Right lobe of liver (tissue), 4 donors: ENCODE measurements at regions not wholly inside any gene's neighbourhood (a gene's known extent, or its start where the extent isn't known, plus 50 kb on each side); places are given as distances from the start of the nearest gene placed in this dataset.
"Not testable (repeated sequence)": the region's sequence is repeated elsewhere in the genome, so short reads cannot be mapped to it uniquely, and the experiment has no call there.

Source experiments
- POLR2A ChIP-seq: fragments of 450-650 bp; IDR thresholded peaks from one replicate; pipeline ENCODE4 v1.6.1; 2017; ENCODE audit warnings: antibody characterized with exemption, mild to moderate bottlenecking
- TF ChIP-seq, protein P1 (sequence below), 4 donors: fragments of 200-600 bp in 3 of 4; fragments of 450-650 bp in 1 of 4; IDR thresholded peaks; one replicate each; pipeline versions ENCODE4 v1.5.1 to v1.8.0; 2016 to 2022; ENCODE audit warnings: antibody characterized with exemption in 4 of 4, mild to moderate bottlenecking in 2 of 4
- donor health status: DM: no; HTN: no; CAD: no.
- donor health status: DM: no; HTN: no; CAD: no.
- donor health status: DM: no; HTN: yes; CAD: no.

DNA sequence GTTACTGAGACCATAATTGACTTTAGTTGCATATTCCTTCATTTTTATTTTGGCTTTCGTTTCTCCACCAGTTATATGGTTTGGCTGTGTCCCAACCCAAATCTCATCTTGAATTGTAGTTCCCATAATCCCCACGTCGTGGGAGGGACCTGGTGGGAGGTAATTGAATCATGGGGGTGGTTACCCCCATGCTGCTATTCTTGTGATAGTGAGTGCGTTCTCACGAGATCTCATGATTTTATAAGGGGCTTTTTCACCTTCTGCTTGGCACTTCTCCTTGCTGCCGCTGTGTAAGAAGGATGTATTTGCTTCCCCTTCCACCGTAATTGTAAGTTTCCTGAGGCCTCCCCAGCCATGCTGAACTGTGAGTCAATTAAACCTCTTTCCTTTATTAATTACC is 70.0 kb downstream of the LUZP4 start:
- TF ChIP-seq POLR2A = not testable (repeated sequence)
- TF ChIP-seq, protein P1, sequence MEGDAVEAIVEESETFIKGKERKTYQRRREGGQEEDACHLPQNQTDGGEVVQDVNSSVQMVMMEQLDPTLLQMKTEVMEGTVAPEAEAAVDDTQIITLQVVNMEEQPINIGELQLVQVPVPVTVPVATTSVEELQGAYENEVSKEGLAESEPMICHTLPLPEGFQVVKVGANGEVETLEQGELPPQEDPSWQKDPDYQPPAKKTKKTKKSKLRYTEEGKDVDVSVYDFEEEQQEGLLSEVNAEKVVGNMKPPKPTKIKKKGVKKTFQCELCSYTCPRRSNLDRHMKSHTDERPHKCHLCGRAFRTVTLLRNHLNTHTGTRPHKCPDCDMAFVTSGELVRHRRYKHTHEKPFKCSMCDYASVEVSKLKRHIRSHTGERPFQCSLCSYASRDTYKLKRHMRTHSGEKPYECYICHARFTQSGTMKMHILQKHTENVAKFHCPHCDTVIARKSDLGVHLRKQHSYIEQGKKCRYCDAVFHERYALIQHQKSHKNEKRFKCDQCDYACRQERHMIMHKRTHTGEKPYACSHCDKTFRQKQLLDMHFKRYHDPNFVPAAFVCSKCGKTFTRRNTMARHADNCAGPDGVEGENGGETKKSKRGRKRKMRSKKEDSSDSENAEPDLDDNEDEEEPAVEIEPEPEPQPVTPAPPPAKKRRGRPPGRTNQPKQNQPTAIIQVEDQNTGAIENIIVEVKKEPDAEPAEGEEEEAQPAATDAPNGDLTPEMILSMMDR (IDR thresholded peaks at IDR 0.05) = not testable (repeated sequence)
